ENCODE measurements at regions not wholly inside any gene's neighbourhood (a gene's known extent, or its start where the extent isn't known, plus 50 kb on each side); places are given as distances from the start of the nearest gene placed in this dataset.
A peak's percentile ranks its signal among the peaks of the same experiment; 100 is the strongest.

GRCh38 chr13:74865656-74866055, 616.3 kb downstream of the TBC1D4 start:
- DNase-seq: no peak

GRCh38 chr13:74860789-74861188, 621.2 kb downstream of the TBC1D4 start:
- DNase-seq: no peak

- DNase-seq: no peak
Measured at GRCh38 chr13:74850893-74851292, 631.1 kb downstream of the TBC1D4 start.

- DNase-seq: no peak
Measured at GRCh38 chr13:74847966-74848365, 634.0 kb downstream of the TBC1D4 start.

GRCh38 chr13:74845806-74846205, 636.2 kb downstream of the TBC1D4 start:
- no peak for DNase-seq

GRCh38 chr13:74841651-74842050, 640.3 kb downstream of the TBC1D4 start:
- no peak for DNase-seq

GRCh38 chr13:74841123-74841522, 640.8 kb downstream of the TBC1D4 start:
- no peak for DNase-seq

- no peak for DNase-seq
Measured at GRCh38 chr13:74839656-74840055, 642.3 kb downstream of the TBC1D4 start.

GRCh38 chr13:74838096-74838495, 643.9 kb downstream of the TBC1D4 start:
- DNase-seq: no peak

GRCh38 chr13:74836628-74837027, 645.3 kb downstream of the TBC1D4 start:
- DNase-seq: no peak

- DNase-seq: no peak
Measured at GRCh38 chr13:74835579-74835978, 646.4 kb downstream of the TBC1D4 start.

GRCh38 chr13:74825938-74826246, 656.1 kb downstream of the TBC1D4 start:
- DNase-seq: no peak

GRCh38 chr13:74825152-74825937, 656.6 kb downstream of the TBC1D4 start:
- no peak for DNase-seq

GRCh38 chr13:74820809-74821208, 661.2 kb downstream of the TBC1D4 start:
- no peak for DNase-seq

- no peak for DNase-seq
Measured at GRCh38 chr13:74819549-74819948, 662.4 kb downstream of the TBC1D4 start.

- DNase-seq: no peak
Measured at GRCh38 chr13:74816737-74817136, 665.2 kb downstream of the TBC1D4 start.

- no peak for DNase-seq
Measured at GRCh38 chr13:74796157-74796556, 662.0 kb upstream of the KLF12 start.

GRCh38 chr13:74795526-74795925, 661.3 kb upstream of the KLF12 start:
- no peak for DNase-seq

GRCh38 chr13:74794582-74794981, 660.4 kb upstream of the KLF12 start:
- DNase-seq: no peak

GRCh38 chr13:74794147-74794546, 659.9 kb upstream of the KLF12 start:
- DNase-seq: peak; percentile 40

- DNase-seq: no peak
Measured at GRCh38 chr13:74784959-74785358, 650.8 kb upstream of the KLF12 start.

- DNase-seq: no peak
Measured at GRCh38 chr13:74778946-74779345, 644.7 kb upstream of the KLF12 start.

- no peak for DNase-seq
Measured at GRCh38 chr13:74778087-74778486, 643.9 kb upstream of the KLF12 start.

- DNase-seq: no peak
Measured at GRCh38 chr13:74774264-74774663, 640.1 kb upstream of the KLF12 start.

- no peak for DNase-seq
Measured at GRCh38 chr13:74773248-74773647, 639.0 kb upstream of the KLF12 start.
